Stimulated activated CD4-positive, alpha-beta T cell treated with anti-CD3 and anti-CD28 coated beads, Interleukin-12 subunit alpha, Interleukin-12 subunit beta, amount 100 ng/mL, for 48 hours (primary cell): ENCODE measurements at regions not wholly inside any gene's neighbourhood (a gene's known extent, or its start where the extent isn't known, plus 50 kb on each side); places are given as distances from the start of the nearest gene placed in this dataset.

Source experiments
- DNase-seq, 3 donors: peaks; one replicate each; pipeline ENCODE4 v3.0.0-alpha.2; 2020; ENCODE audit warnings: low read depth in 2 of 3, low spot score in 1 of 3

DNA sequence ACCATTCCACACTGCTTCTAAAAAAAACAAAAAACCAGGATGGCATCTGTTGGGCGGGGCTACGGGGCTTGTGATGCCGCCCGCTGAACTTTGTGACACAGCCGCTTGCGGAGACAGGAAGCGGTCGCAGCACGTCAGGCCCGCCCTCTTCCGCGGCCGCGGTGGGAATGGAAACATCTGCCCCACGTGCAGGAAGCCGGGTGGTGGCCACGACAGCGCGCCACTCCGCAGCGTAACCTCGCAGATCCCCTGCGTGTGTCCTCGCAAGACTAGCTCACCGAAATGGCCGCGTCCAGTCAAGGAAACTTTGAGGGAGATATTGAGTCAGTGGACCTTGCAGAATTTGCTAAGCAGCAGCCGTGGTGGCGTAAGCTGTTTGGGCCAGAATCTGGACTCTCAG is 168.5 kb downstream of the SUCLG1 start:
- no peak for DNase-seq

DNA sequence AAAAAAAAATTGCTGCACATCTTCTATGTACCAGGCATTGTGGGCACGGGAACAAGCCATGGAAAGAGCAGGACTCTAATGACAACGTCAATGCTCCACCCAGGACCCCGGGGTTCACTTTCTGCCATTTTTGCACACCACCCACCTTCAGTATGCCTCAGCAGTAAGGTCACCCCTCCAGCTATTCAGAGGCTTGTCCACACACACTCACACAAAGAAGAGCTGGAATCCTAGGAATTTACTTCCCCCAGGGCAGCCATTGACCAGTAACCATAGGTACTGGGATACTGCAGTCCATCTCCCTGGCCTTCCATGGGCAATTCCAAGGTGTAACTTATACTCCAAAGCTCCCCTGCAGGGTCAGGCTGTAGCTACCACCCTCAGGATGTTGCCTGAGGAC is 170.8 kb downstream of the SUCLG1 start:
- DNase-seq = no peak

DNA sequence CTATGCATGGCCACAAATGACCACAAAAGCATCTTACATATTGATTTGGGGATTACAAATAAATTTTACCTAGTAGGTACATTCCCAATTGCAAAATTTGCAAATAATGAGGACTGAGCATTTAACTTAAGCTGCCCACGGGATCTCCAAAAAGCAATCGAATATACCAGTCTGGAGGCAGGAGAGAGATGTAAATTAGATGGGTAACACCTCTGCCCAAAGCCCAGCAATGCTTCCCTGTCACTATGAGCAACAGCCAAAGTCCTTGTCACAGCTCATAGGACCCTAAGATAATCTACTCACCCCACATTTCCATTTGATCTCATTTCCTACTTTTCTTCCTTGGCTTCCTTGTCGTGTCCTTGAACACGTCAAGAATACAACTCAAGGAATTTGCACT is 172.2 kb downstream of the SUCLG1 start:
- DNase-seq = no peak

DNA sequence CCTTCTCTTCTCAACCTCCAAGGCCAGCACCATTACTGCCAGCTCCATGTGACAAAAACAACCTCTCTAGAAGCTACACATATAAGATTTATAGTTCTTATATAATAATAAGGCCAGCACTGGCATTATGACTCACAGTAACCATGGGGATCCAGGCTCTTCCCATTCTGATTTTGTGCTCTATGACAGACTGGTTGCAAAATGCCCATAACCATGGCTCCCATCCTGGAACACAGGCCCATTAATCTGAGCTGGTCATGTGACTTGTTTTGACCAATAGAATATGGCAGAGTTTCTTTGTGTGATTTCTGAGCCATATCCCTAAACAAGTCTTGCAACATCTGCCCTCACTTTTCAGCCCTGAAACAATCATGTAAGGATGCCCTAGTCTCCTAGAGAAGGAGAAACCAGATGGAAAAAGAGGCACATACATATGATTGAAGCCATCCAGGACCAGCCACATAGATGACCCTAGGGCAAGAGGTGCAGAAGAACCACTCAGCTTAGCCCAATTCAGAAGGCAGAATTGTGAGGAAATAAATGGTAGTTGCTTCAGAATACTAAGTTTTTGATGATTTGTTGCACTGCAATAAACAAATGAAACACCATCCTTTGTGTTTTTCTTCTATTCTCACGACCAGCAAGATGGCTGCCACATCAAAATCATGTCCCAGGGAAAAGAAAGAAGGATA is 173.9 kb downstream of the SUCLG1 start:
- no peak for DNase-seq

DNA sequence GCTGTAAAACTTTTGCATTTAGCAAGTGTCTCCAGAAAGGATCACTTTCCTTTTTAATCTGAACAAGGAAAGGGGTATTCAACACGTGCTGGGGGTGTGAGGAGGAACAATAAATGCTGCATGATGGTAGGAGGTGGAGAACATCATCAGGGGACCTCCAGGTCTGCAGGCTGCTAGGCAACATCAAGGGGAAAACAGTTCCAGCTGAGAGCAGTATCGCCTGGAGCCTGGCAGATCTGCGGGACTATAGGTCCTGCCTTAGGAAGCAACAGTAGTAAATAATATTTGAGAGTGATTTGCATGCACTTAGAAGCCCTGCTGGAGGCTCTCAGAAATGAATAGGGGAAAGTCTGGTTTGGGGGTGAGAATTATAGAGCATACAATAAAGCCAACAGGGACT is 175.6 kb downstream of the SUCLG1 start:
- no peak for DNase-seq

DNA sequence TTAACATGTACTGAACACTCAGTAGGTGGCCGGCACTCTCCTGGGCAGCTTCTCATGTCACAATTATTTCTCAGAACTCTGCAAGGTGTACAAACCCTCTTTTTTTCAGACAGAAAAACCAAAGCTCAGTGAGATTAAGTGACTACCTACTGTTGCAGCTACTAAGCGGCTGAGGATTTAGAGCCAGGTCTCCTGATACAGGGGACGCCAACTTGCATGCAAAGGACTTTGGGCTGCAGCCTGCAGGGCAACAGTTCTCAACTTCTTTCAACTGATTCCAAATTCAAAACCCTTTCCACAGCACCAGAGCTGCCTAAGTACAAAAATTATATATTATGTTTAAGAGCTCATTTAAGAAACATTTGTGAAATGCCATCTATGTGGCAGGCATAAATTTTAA is 177.6 kb downstream of the SUCLG1 start:
- DNase-seq = no peak

DNA sequence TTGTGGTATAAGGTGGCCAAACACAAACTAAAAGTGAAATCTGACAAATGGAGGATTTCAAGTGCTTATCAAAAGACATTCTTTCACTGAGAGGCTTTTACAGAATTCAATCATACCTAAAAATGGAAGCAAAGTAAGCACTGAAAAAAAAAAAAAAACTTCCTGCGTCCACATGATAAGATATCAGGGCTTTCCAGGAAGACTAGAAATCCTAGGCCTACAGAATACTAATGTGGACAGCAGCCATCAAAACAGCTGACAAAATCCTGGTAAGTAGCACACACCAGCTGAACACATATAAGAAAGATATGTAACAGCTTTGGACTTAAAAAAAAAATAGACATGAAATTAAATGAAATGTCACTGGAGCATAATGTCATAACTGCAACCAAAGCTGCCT is 178.2 kb downstream of the SUCLG1 start:
- DNase-seq = no peak

DNA sequence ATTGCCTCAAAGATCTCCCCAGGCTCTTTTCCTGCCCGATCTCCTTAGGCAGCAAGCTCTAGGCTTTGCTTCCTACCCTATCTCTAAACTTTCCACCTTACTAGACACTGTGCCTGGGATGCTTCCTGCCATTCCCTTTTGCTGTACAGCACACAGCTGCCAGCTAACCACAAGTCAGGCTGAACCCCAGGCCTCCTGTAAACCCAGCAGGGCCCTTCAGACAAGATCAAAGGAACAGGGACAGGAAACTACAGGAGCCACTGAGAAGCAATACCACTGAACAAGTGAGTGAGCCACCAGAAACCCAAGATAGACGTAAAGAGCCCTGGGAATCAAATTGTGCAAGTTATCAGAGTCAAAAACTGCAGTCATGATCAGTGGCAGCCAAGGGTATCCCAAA is 180.7 kb downstream of the SUCLG1 start:
- DNase-seq = no peak

DNA sequence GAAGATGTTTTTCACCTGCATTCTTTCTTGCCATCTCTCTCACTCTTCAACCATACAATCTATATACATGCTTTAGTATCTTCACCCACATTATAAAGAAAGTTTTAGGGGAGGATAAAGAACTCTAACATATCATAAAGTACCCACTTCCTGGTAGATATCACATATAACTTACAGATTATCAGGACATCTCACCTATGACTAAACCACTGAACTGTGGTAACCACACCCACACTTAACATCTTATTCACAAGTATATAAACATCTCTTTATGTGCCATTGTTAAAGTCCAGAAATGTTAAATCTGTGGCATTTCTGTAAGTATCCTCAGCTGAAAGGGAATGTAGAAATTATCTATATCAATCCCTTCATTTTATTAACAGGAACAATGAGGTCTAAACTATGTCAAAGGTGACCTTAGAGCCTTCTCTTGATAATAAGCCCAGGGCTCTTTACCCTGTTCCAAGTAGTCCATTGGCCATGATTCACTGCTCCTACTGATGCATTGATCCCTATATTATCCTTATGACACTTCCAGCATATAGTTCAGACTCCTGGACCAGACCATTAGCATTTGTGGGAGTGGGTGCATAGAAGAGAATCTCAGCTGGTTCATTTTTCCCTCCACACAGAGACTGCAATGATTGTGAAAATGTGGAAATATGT is 182.4 kb downstream of the SUCLG1 start:
- no peak for DNase-seq

DNA sequence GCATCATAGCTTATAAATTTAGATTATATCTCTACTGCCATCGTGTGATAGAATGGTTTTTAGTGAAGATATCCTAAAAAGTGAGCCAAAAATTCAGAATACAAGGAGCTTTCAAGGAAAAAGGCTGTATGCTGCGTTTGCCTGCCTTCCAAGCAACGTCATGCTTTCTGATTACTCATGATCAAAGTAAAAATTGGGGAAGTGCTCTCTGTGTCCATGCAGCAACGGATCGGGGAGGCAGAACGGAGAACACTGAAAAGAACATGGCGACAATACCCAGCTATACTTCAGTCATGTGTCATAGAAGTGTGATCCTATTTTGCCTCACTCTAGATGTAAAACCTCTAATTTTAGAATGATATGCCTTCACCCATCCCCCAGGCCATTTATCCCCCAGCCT is 185.7 kb downstream of the SUCLG1 start:
- no peak for DNase-seq

DNA sequence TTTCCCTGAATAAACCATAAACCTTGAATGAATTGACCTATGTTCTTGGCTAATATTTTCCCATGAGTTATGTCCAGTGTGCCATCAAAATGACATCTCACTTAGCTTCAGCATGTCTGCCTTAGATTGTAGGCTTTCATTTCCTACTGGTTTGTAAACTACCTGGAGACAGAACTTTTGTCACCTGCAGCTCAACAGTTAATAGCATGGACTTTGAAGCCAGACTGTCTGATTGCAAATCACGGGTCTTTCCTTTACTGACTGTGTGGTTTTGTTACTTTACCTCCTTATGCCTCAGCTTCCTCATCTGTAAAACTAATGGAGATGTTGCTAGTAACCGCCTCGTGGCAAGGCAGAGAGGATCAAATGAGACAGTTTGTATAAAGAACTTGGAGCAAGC is 187.1 kb downstream of the SUCLG1 start:
- DNase-seq = no peak

DNA sequence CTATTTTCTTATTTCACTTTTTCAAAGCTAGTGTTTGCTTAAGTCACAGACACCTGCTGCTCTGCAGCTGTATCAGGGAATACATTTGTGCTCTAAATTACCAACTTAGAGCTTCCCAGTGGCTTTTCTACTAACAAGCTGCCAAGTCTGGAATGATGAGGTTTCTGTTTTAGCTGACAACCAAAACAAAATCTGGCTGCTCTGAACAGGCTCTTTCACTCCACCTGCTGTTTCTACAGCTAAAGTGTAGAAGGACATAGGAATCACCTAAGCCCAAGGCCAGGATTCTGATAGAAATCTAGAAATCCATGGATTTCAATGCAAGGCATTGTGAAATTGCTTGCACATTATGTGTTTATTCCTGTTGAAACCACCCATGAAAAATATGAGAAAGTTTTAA is 201.2 kb downstream of the SUCLG1 start:
- no peak for DNase-seq

DNA sequence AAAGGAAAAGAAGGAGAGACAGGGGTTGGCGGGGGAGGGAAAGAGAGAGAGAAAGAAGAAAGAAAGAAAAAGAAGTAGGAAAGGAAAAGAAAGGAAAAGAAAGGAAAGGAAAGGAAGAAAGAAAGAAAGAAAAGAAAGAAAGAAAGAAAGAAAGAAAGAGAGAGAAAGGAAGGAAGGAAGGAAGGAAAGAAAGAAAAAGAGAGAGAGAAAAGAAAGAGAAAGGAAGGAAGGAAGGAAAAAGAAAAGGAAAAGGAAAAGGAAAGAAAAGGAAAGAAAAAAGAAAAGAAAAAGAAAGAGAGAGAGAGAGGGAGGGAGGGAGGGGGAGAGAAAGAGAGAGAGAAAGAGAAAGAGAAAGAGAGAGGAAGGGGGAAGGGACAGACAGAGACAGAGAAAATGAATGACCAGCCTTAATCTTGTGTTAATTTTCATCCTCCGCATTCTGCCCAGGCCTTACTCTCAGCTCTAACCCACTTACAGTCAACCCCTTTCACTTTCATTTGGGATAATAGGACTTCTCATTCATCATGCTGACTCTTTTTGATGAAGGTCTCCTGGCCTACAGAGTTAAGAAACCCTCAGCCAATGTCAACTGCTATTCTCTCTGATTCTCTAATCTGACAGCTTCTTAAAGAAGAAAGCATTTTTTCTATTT is 207.3 kb downstream of the SUCLG1 start:
- DNase-seq = no peak

DNA sequence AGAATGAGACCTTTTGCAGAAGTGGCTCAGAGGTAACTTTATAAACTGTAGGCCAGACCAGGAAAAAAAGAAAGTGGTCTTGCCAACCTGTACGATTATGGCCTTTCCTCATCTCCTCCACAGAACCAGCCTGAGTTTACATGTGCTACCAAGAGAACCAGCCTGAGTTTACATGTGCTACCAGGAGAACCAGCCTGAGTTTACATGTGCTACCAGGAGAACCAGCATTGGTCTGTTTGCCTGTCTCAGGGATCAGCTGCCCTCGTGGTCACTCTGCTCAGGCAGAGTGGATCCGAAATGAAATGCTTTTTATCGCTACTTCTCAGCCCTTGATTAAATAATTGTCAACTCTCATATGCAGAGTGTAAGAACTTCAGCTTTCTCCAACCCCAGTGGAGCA is 209.9 kb downstream of the SUCLG1 start:
- DNase-seq = no peak

DNA sequence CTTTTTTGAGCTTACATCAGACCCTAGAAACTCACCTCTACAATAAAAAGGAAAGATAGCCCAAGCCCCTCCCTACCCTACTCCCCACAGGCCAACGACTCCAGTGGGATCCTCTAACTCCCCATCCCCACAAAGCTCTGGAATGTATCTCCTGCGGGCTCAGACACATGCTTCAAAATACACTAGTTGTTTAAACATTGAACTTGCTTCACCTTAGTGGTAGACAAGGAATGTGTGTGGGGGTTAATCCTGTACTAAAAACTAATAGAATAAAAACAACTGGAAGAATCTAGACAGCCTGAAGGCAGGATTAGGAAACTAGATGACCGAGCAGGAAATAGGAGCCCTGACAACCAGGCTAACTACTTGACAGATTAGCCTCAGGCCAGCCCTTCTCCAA is 211.5 kb downstream of the SUCLG1 start:
- DNase-seq = no peak

DNA sequence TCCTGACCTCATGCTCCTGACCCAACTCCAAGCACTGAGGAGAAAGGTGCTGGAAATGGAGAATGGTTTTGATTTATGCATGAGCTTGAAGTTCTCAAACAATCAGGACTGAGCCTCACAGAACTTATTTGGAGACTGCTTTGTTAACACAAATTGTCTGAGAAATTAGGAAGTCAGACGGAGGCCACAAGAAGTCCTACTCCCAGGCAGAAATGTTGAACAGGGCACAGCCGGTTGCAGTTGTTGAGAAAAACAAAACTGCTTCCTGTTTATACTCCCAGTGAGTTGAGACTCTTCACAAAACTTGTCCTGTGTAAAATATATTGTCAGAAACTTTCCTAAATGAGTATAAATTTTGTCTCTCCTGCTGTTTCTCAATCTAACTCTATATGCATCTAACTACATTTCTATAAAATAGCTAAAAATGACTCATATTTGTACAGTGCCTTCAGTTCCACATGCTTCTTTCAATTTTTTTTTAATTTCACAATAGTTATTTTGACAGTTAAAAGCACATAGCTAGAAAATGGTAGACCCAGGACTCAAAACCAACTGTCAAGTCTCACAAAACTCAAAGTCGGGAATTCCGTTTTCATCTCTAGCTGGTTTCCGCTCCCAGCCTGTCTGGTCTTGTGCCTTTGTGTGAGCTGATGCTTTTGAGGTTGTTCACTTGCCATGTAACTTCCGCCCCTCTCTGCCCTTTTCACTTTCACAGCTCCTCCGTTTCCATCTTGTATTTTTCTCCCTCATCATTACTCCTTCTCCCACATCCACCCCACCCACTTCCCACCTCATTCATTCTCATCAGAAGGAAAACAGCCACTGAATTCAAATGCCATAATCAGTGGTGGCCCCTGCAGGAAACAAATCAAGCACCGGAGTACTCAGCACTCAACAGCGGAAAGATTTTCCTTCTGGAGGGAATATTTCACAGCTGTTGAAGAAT is 215.0 kb downstream of the SUCLG1 start:
- DNase-seq = no peak

DNA sequence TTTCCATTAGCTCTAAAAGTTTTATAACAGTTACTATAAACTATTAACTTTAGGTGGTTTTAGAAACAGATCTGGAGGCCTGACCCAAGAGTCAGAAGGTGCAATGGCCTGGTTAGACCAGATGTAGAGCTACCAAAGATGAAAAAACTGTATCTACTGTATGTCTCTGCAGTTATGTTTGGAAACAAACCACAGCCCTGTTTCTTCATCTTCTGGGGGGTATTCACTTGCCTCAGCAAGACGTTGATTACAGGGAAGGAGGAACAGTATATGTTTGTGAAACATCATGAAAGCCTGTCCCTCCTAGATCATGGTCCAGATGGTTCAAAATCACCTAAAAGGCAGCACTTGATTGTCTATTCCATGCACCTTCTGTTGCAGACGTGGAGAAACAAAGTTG is 220.2 kb downstream of the SUCLG1 start:
- DNase-seq = no peak

DNA sequence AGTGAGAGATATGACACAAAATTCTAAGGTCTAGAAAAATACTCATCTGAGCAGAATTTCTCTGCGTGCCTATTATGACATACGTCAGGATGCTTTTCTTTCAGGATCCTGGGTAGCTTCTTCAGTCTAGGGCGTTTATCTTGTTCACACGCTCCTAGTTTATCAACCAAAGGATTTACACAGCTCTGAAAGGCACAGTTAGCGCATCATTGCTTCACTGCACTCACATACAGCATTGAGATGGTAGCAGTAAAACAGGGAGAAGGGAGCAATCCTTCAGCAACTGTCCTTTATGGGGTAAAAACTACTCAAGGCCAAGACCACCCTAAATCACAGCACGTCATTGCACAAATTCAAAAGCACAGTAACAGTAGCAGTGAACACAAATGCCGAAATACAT is 222.8 kb downstream of the SUCLG1 start:
- DNase-seq = no peak

DNA sequence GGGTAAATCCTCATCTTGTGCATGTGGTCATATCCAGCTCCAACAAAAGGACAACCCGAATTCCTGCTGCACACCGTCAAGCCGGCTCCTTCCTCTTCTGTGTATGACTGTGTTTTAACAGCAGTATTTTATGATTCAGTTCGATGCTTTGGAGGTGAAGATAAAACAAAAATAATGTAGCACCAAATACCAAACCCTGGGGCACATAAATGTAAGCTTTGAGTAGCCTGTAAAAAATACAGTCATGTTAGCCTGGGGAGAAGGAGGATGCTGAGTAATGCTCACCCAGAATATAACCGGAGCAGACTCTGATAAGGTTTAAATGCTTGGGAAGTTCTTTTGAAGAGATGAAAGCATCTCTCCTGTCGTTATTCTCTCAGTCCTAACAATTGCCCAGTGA is 225.0 kb downstream of the SUCLG1 start:
- DNase-seq = no peak

DNA sequence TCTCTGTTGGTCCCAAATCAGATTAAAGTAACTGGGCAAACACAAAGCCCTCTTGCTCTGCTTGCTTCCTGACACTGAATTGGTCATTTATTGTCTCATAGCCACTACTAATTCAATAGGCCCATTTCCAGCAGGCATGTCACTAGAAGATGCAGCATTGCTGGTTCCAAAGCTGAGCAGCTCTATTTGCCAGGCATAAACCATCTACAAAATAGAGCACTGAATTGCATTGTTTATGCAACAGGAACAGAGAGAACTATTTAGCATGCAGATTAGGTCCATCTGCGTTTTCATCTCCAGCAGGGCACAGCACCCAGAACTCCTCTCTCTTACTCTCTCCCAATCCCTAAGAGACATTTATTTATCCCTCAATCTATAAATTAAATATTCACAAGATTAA is 227.6 kb downstream of the SUCLG1 start:
- DNase-seq = no peak

DNA sequence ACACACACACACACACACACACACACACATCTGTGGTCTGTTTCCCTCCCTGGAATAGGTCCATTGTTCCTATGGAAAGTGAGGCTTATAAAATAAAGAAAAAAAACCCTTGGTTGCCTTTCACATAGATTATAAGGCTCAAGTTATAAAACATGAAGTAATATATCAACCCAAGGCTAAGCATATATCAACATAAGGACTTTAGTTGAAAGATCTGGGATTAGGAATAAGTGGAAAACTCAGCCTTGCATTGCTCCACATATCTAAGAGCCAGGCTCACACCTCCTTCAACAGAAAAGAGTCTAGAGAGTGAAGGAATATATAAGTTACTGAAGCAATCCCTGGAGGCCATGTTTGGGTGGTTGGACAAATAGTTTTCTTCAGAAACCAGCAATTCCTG is 235.0 kb downstream of the SUCLG1 start:
- DNase-seq = no peak

DNA sequence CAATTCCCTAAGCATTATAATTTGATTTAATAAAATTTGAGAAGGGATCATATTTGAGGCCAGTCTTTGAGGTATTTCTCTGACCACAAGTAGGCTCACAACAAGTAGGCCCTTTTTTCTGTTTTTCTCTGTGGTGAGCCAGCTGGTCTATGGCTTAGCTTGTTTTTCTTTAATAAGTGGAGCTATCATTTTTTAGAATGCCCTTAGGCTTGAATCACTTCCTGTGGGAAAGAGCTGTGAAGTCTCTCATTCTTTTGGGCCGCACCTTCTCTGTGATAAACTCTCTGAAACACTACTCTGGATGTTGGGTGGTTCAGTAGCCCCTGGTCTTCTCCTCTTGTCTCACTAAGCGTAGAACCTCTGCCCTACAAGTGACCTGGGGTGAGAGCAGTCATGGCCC is 235.9 kb downstream of the SUCLG1 start:
- no peak for DNase-seq
